ENCODE measurements at regions not wholly inside any gene's neighbourhood (a gene's known extent, or its start where the extent isn't known, plus 50 kb on each side); places are given as distances from the start of the nearest gene placed in this dataset.

- no peak for TF ChIP-seq CTCF (IDR thresholded peaks at IDR 0.05)
- intact Hi-C loops (cut with DNase I; ENCODE audit: low total_unique reads) = no loop called here
- H3K27ac ChIP-seq = no peak overlapping the region
Observed at GRCh38 chr5:2519153-2519552, 232.3 kb downstream of the IRX2 start.

GRCh38 chr5:2517451-2517850 is 234.0 kb downstream of the IRX2 start:
- H3K4me1 ChIP-seq = no peaks in the 10 kb centered on the region
- H3K4me3 ChIP-seq = no peak overlapping the region
- H3K27me3 ChIP-seq = no peaks in the 10 kb centered on the region
- no peaks in the 10 kb centered on the region for H3K9me3 ChIP-seq
- no peak overlapping the region for H3K27ac ChIP-seq
- DNase-seq = no peak
- no peaks in the 10 kb centered on the region for H3K36me3 ChIP-seq
- no peak for TF ChIP-seq CTCF (IDR thresholded peaks at IDR 0.05)
- intact Hi-C loops (cut with DNase I; ENCODE audit: low total_unique reads) = no loop called here

More at GRCh38 chr5:2519153-2519552, 232.3 kb downstream of the IRX2 start:
- no peak overlapping the region for H3K4me3 ChIP-seq
- no peaks in the 10 kb centered on the region for H3K4me1 ChIP-seq
- no peak for DNase-seq
- H3K27me3 ChIP-seq = no peaks in the 10 kb centered on the region
- H3K36me3 ChIP-seq = no peaks in the 10 kb centered on the region
- no peaks in the 10 kb centered on the region for H3K9me3 ChIP-seq

DNA sequence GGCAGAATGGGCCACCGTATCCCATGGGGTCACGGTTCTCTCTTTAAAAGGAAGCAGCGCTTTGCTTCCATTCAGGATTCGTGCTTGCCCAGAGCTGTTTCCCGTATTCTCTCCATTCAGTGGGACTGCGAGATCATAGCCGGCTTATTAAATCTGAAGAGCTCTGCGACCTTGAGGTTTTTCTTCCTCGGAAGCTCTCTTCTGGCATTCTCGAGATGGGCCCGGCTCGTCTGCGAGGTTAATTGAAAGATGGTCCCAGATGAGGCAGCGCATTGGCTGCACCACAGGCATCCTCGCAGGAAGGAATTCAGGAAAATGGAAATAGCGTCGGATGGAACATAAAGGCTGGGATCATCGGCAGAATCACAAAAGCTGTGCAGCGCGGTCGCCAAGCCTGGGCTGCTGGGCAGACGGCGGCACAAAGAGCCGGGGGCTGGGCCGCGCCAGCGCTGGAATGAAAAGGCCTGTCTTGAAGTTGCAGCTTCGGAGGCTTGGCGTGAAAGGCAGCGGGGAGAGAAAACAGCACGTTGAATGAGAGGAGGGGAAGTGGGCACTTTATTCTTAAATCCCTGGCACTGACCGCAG is 236.2 kb downstream of the IRX2 start:
- no peak for DNase-seq

GRCh38 chr5:2514484-2514883 is 237.0 kb downstream of the IRX2 start:
- intact Hi-C loops (cut with DNase I; ENCODE audit: low total_unique reads) = no loop called here
- Histone ChIP-seq H3K4me1 (no peaks in the 10 kb centered on the region), H3K27ac (no peak overlapping the region), H3K9me3 (no peaks in the 10 kb centered on the region), H3K4me3 (no peak overlapping the region), H3K36me3 (no peaks in the 10 kb centered on the region), H3K27me3 (no peaks in the 10 kb centered on the region)
- TF ChIP-seq CTCF (IDR thresholded peaks at IDR 0.05) = no peak
- DNase-seq = no peak

More for the DNA sequence above, 236.2 kb downstream of the IRX2 start:
- Histone ChIP-seq H3K27ac (no peak overlapping the region), H3K4me1 (no peaks in the 10 kb centered on the region), H3K9me3 (no peaks in the 10 kb centered on the region), H3K36me3 (no peaks in the 10 kb centered on the region), H3K27me3 (no peaks in the 10 kb centered on the region), H3K4me3 (no peak overlapping the region)
- intact Hi-C loops (cut with DNase I; ENCODE audit: low total_unique reads) = no loop called here
- no peak for TF ChIP-seq CTCF (IDR thresholded peaks at IDR 0.05)

GRCh38 chr5:2511706-2512105 is 239.8 kb downstream of the IRX2 start:
- H3K27ac ChIP-seq = no peak overlapping the region
- intact Hi-C loops (cut with DNase I; ENCODE audit: low total_unique reads) = no loop called here
- no peak overlapping the region for H3K4me3 ChIP-seq
- no peak for DNase-seq
- no peak for TF ChIP-seq CTCF (IDR thresholded peaks at IDR 0.05)
- no peaks in the 10 kb centered on the region for H3K4me1 ChIP-seq
- no peaks in the 10 kb centered on the region for H3K36me3 ChIP-seq
- no peaks in the 10 kb centered on the region for H3K27me3 ChIP-seq
- no peaks in the 10 kb centered on the region for H3K9me3 ChIP-seq

DNA sequence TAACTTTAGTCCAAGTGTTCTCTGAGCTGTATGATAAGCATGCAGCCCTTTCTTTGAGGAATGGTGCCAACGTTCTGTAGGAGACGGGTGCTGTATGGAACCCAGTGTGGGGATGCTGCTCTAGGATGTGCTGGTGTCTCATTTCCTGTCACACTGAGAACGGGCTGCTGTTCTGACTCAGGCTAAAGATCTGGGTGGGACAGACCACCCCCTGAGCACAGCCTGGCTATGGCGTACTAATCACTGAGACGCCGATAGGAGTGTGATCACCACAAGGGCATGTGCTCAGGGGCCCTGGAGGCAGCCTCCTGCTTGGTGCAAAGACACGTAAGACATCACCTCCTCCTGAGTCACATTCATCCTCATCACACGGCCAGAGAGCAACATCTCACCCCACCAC is 240.4 kb downstream of the IRX2 start:
- Histone ChIP-seq H3K4me3 (no peak overlapping the region), H3K9me3 (no peaks in the 10 kb centered on the region), H3K27me3 (no peaks in the 10 kb centered on the region), H3K4me1 (no peaks in the 10 kb centered on the region), H3K27ac (no peak overlapping the region), H3K36me3 (no peaks in the 10 kb centered on the region)
- intact Hi-C loops (cut with DNase I; ENCODE audit: low total_unique reads) = no loop called here
- TF ChIP-seq CTCF (IDR thresholded peaks at IDR 0.05) = no peak
- DNase-seq = no peak

All from tibial artery (tissue), 4 donors.